Tibial nerve (tissue), 4 donors: ENCODE measurements at regions not wholly inside any gene's neighbourhood (a gene's known extent, or its start where the extent isn't known, plus 50 kb on each side); places are given as distances from the start of the nearest gene placed in this dataset.

Experiments used
- DNase-seq, 2 donors: peaks; one replicate each; pipeline ENCODE4 v3.0.0-alpha.2; 2019; ENCODE audit warnings: low spot score in 2 of 2
- H3K27ac ChIP-seq, 4 donors: fragments of 200-600 bp; sonication (generic) in 3 of 4; one replicate each; pipeline ENCODE4 v1.5.1; 2017 to 2019; ENCODE audit warnings: mild to moderate bottlenecking in 1 of 4
- H3K27me3 ChIP-seq, 2 donors: fragments of 200-600 bp; sonication (generic) in 1 of 2; one replicate each; pipeline versions ENCODE4 v1.5.1 to v1.6.0; 2017 to 2019
- H3K36me3 ChIP-seq, 3 donors: fragments of 200-600 bp; sonication (generic); one replicate each; pipeline ENCODE4 v1.5.1; 2018 to 2019
- H3K4me1 ChIP-seq, 4 donors: fragments of 200-600 bp; sonication (generic) in 3 of 4; one replicate each; pipeline ENCODE4 v1.5.1; 2017 to 2019
- H3K4me3 ChIP-seq, 4 donors: fragments of 200-600 bp; sonication (generic) in 3 of 4; one replicate each; pipeline ENCODE4 v1.5.1; 2017 to 2019; ENCODE audit warnings: mild to moderate bottlenecking in 1 of 4, moderate library complexity in 1 of 4
- H3K9me3 ChIP-seq, 4 donors: fragments of 200-600 bp; sonication (generic) in 3 of 4; one replicate each; pipeline ENCODE4 v1.5.1; 2017 to 2019
- CTCF ChIP-seq, 5 experiments: fragments of 200-600 bp in 3 of 5; fragments of 450-650 bp in 2 of 5; sonication (generic) in 3 of 5; IDR thresholded peaks; one replicate each; pipeline ENCODE4 v1.5.1; 2016 to 2019; ENCODE audit warnings: antibody characterized with exemption in 5 of 5, mild to moderate bottlenecking in 3 of 5, moderate library complexity in 2 of 5
- EP300 ChIP-seq, 2 donors: sonication (generic); formaldehyde crosslinking; IDR thresholded peaks; one replicate each; pipeline ENCODE4 v1.6.1; 2017; ENCODE audit warnings: antibody characterized with exemption in 2 of 2, mild to moderate bottlenecking in 1 of 2
- POLR2A ChIP-seq, 2 donors: fragments of 450-650 bp; IDR thresholded peaks; one replicate each; pipeline ENCODE4 v1.6.1; 2017; ENCODE audit warnings: antibody characterized with exemption in 2 of 2, mild to moderate bottlenecking in 2 of 2, moderate library complexity in 2 of 2
- WGBS, 2 donors: methylation state at CpG; one replicate each; pipeline ENCODE4 v1.1.5; 2018; 5-methylcytosine and 5-hydroxymethylcytosine counted together

GRCh38 chr5:115072266-115073064 is 97.2 kb downstream of the TRIM36 start:
- H3K27me3 ChIP-seq = no peaks in the 10 kb centered on the region
- no peak for TF ChIP-seq CTCF (IDR thresholded peaks at IDR 0.05)
- TF ChIP-seq POLR2A (IDR thresholded peaks at IDR 0.05) = no peak
- TF ChIP-seq EP300 (IDR thresholded peaks at IDR 0.05) = no peak
- no peak overlapping the region for H3K4me3 ChIP-seq
- H3K4me1 ChIP-seq = no peaks in the 10 kb centered on the region
- no peaks in the 10 kb centered on the region for H3K36me3 ChIP-seq
- H3K9me3 ChIP-seq = no peaks in the 10 kb centered on the region
- no peak overlapping the region for H3K27ac ChIP-seq
- DNase-seq = no peak
- WGBS, 2 donors = 67 to 68% methylated on average over 6 of the region's 6 CpGs

- H3K27me3 ChIP-seq = no peaks in the 10 kb centered on the region
- H3K4me3 ChIP-seq = no peak overlapping the region
- no peaks in the 10 kb centered on the region for H3K36me3 ChIP-seq
- 82 to 86% methylated on average over 3 of the region's 3 CpGs for WGBS, 2 donors
- TF ChIP-seq CTCF (IDR thresholded peaks at IDR 0.05) (no peak), POLR2A (IDR thresholded peaks at IDR 0.05) (no peak), EP300 (IDR thresholded peaks at IDR 0.05) (no peak)
- H3K9me3 ChIP-seq = no peaks in the 10 kb centered on the region
- DNase-seq = no peak
- H3K4me1 ChIP-seq = no peaks in the 10 kb centered on the region
- no peak overlapping the region for H3K27ac ChIP-seq
These were observed 99.0 kb downstream of the TRIM36 start for GRCh38 chr5:115070737-115071136.

GRCh38 chr5:115069087-115069968 is 100.4 kb downstream of the TRIM36 start:
- H3K4me1 ChIP-seq = no peaks in the 10 kb centered on the region
- H3K27me3 ChIP-seq = no peaks in the 10 kb centered on the region
- H3K9me3 ChIP-seq = no peaks in the 10 kb centered on the region
- no peak overlapping the region for H3K4me3 ChIP-seq
- WGBS, 2 donors = 61 to 63% methylated on average over 3 of the region's 3 CpGs
- DNase-seq = peak in 1 of 2 donors; percentile 12
- TF ChIP-seq EP300 (IDR thresholded peaks at IDR 0.05) (no peak), CTCF (IDR thresholded peaks at IDR 0.05) (peak; percentile 24 to 48 (median 45))
- no peak overlapping the region for H3K27ac ChIP-seq
- no peaks in the 10 kb centered on the region for H3K36me3 ChIP-seq

GRCh38 chr5:115068239-115069086 is 101.2 kb downstream of the TRIM36 start:
- no peaks in the 10 kb centered on the region for H3K36me3 ChIP-seq
- no peak overlapping the region for H3K4me3 ChIP-seq
- no peak for DNase-seq
- H3K4me1 ChIP-seq = no peaks in the 10 kb centered on the region
- TF ChIP-seq CTCF (IDR thresholded peaks at IDR 0.05) (no peak), EP300 (IDR thresholded peaks at IDR 0.05) (no peak), POLR2A (IDR thresholded peaks at IDR 0.05) (no peak)
- H3K9me3 ChIP-seq = no peaks in the 10 kb centered on the region
- 89 to 92% methylated on average over 14 of the region's 14 CpGs for WGBS, 2 donors
- H3K27ac ChIP-seq = no peak overlapping the region
- H3K27me3 ChIP-seq = no peaks in the 10 kb centered on the region
